ENCODE measurements at regions not wholly inside any gene's neighbourhood (a gene's known extent, or its start where the extent isn't known, plus 50 kb on each side); places are given as distances from the start of the nearest gene placed in this dataset.

DNA sequence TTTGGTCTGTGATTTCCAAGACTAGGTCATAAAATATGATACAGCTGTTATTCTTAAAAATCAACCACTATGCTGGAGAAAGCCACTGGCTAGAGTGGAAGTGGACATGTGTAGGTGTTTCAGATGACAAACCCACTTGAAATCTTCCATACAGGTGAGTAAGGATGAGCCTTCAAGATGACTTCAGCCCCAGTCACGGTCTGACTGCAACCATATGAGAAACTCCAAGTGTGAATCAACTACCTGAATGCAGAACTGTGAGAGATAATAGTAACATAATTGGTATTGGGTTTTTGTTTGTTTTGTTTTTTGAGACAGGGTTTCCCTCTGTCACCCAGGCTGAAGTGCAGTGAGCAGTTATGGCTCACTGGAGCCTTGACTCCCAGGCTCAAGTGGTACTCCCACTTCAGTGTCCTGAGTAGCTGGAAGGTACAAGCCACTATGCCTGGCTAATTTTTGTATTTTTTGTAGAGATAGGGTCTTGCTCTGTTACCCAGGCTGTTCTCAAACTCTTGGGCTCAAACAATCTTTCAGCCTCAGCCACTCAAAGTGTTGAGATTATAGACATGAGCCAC, 273.3 kb upstream of the LRIG3 start:
- no peak overlapping the region for H3K4me3 Mint-ChIP-seq
- Histone ChIP-seq H3K4me3 (ENCODE audit: low read length) (no peak overlapping the region), H3K27ac (ENCODE audit: low read depth, low read length) (no peak overlapping the region), H3K27me3 (ENCODE audit: control insufficient read depth, insufficient read depth, low read length, poor library complexity, severe bottlenecking) (no peaks in the 10 kb centered on the region), H3K9ac (ENCODE audit: extremely low read depth, low read length, poor library complexity, severe bottlenecking) (no peak overlapping the region), H3K9me3 (ENCODE audit: control insufficient read depth, low read length) (no peaks in the 10 kb centered on the region), H3K4me1 (ENCODE audit: control insufficient read depth, insufficient read depth, low read length) (no peaks in the 10 kb centered on the region), H3K36me3 (ENCODE audit: control insufficient read depth, insufficient read depth, low read length) (no peaks in the 10 kb centered on the region)
- WGBS, 2 experiments (ENCODE audit: insufficient coverage in 1 of 2, insufficient read length in 1 of 2): 100% methylated on average over 1 of the region's 1 CpG; no CpG with 5 or more reads in 1 of the 2 experiments
- peaks cover 2% of the 10 kb centered on the region for H3K36me3 Mint-ChIP-seq (ENCODE audit: low read depth)
- TF ChIP-seq CTCF (conservative IDR thresholded peaks at IDR 0.05): no peak
- no peak for DNase-seq
- H3K9me3 Mint-ChIP-seq: peaks cover 10% of the 10 kb centered on the region
- no peaks in the 10 kb centered on the region for H3K27me3 Mint-ChIP-seq (ENCODE audit: insufficient read depth)
- no peak overlapping the region for H3K27ac Mint-ChIP-seq
- H3K4me1 Mint-ChIP-seq: peaks cover 1% of the 10 kb centered on the region

GRCh38 chr12:59191372-59191771, 271.1 kb upstream of the LRIG3 start:
- Histone ChIP-seq H3K9me3 (ENCODE audit: control insufficient read depth, low read length) (no peaks in the 10 kb centered on the region), H3K27ac (ENCODE audit: low read depth, low read length) (no peak overlapping the region), H3K4me3 (ENCODE audit: low read length) (no peak overlapping the region), H3K4me1 (ENCODE audit: control insufficient read depth, insufficient read depth, low read length) (no peaks in the 10 kb centered on the region), H3K27me3 (ENCODE audit: control insufficient read depth, insufficient read depth, low read length, poor library complexity, severe bottlenecking) (no peaks in the 10 kb centered on the region), H3K36me3 (ENCODE audit: control insufficient read depth, insufficient read depth, low read length) (no peaks in the 10 kb centered on the region), H3K9ac (ENCODE audit: extremely low read depth, low read length, poor library complexity, severe bottlenecking) (no peak overlapping the region)
- Mint-ChIP-seq H3K36me3 (ENCODE audit: low read depth) (peaks cover 2% of the 10 kb centered on the region), H3K27me3 (ENCODE audit: insufficient read depth) (no peaks in the 10 kb centered on the region), H3K4me3 (no peak overlapping the region), H3K27ac (no peak overlapping the region), H3K9me3 (peaks cover 10% of the 10 kb centered on the region), H3K4me1 (no peaks in the 10 kb centered on the region)
- 88 to 100% methylated on average over 1 of the region's 1 CpG for WGBS, 2 experiments (ENCODE audit: insufficient coverage in 1 of 2, insufficient read length in 1 of 2)
- no peak for DNase-seq
- no peak for TF ChIP-seq CTCF (conservative IDR thresholded peaks at IDR 0.05)

GRCh38 chr12:59186451-59186850, 266.1 kb upstream of the LRIG3 start:
- TF ChIP-seq CTCF (conservative IDR thresholded peaks at IDR 0.05): no peak
- no peaks in the 10 kb centered on the region for H3K27me3 ChIP-seq (ENCODE audit: control insufficient read depth, insufficient read depth, low read length, poor library complexity, severe bottlenecking)
- no peaks in the 10 kb centered on the region for H3K36me3 ChIP-seq (ENCODE audit: control insufficient read depth, insufficient read depth, low read length)
- H3K9me3 ChIP-seq (ENCODE audit: control insufficient read depth, low read length): no peaks in the 10 kb centered on the region
- no peak overlapping the region for H3K27ac ChIP-seq (ENCODE audit: low read depth, low read length)
- no peaks in the 10 kb centered on the region for H3K36me3 Mint-ChIP-seq (ENCODE audit: low read depth)
- H3K4me1 Mint-ChIP-seq: no peaks in the 10 kb centered on the region
- H3K27me3 Mint-ChIP-seq (ENCODE audit: insufficient read depth): no peaks in the 10 kb centered on the region
- 92 to 100% methylated on average over 1 to 3 of the region's 3 CpGs for WGBS, 2 experiments (ENCODE audit: insufficient coverage in 1 of 2, insufficient read length in 1 of 2)
- H3K4me1 ChIP-seq (ENCODE audit: control insufficient read depth, insufficient read depth, low read length): no peaks in the 10 kb centered on the region
- no peaks in the 10 kb centered on the region for H3K9me3 Mint-ChIP-seq
- H3K27ac Mint-ChIP-seq: no peak overlapping the region
- no peak overlapping the region for H3K4me3 Mint-ChIP-seq
- no peak overlapping the region for H3K4me3 ChIP-seq (ENCODE audit: low read length)
- H3K9ac ChIP-seq (ENCODE audit: extremely low read depth, low read length, poor library complexity, severe bottlenecking): no peak overlapping the region
- no peak for DNase-seq

All from endodermal cell (in vitro differentiated cells).